HL-60 (cell line): ENCODE measurements at regions not wholly inside any gene's neighbourhood (a gene's known extent, or its start where the extent isn't known, plus 50 kb on each side); places are given as distances from the start of the nearest gene placed in this dataset.

ENCODE experiments used
- DNase-seq, 2 experiments: peaks; one replicate each; pipeline ENCODE4 v3.0.0-alpha.2; 2010 to 2020; ENCODE audit warnings: low read depth in 1 of 2, low spot score in 1 of 2
- H3K27ac ChIP-seq: fragments of 250-450 bp; sonication (Bioruptor Pico); replicated peaks from 2 replicates; pipeline ENCODE4 v1.5.1; 2020; ENCODE audit warnings: mild to moderate bottlenecking, moderate library complexity
- H3K27me3 ChIP-seq: fragments of 250-450 bp; sonication (Bioruptor Pico); 2 replicates; pipeline ENCODE4 v1.5.1; 2021; ENCODE audit warnings: mild to moderate bottlenecking, moderate library complexity; ENCODE audit not compliant: insufficient read depth, poor library complexity, severe bottlenecking
- H3K4me3 ChIP-seq: replicated peaks from 2 replicates; pipeline ENCODE4 v1.5.1; 2011; ENCODE audit warnings: mild to moderate bottlenecking, control low read depth, low read length; ENCODE audit not compliant: insufficient read depth
- CTCF ChIP-seq: IDR thresholded peaks from one replicate; pipeline ENCODE4 v1.5.1; 2011; ENCODE audit warnings: low read length, control low read depth, inconsistent platforms; ENCODE audit not compliant: insufficient read depth
- GABPA ChIP-seq: IDR thresholded peaks from 2 replicates; pipeline ENCODE4 v1.6.1; 2012; ENCODE audit warnings: low read depth
- POLR2AphosphoS5 ChIP-seq: IDR thresholded peaks from 2 replicates; pipeline ENCODE4 v1.6.1; 2012; ENCODE audit warnings: low read depth
- REST ChIP-seq: IDR thresholded peaks from 2 replicates; pipeline ENCODE4 v1.6.1; 2012; ENCODE audit warnings: low read depth; ENCODE audit not compliant: insufficient replicate concordance
- SPI1 ChIP-seq: IDR thresholded peaks from 2 replicates; pipeline ENCODE4 v1.6.1; 2012; ENCODE audit warnings: low read depth, mild to moderate bottlenecking, borderline replicate concordance

DNA sequence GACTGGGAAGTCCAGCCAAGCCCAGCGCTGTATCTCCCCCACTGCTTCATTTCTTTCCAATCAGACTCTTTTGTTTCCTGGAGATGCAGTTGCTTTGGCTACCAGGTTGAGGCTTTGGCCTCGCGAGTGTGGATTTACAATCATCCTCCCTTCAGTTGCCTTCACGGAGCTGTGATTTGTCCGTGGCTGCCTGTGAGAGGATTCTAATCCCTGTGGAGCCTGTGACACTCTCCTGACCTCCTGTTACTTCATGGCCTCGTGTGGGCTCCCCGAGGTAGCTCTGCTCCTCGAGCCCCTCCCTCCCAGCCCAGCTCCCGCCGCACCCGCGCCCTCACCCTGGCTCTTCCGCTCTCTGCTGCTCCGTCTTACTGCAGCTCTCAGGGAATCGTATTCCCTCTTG is 107.2 kb upstream of the STC2 start:
- Histone ChIP-seq H3K4me3 (no peak overlapping the region), H3K27me3 (no peaks in the 10 kb centered on the region), H3K27ac (no peak overlapping the region)
- no peak for TF ChIP-seq CTCF
- no peak for DNase-seq

GRCh38 chr5:173434270-173434669 is 106.1 kb upstream of the STC2 start:
- H3K27me3 ChIP-seq = peaks cover 2% of the 10 kb centered on the region
- H3K4me3 ChIP-seq = no peak overlapping the region
- TF ChIP-seq POLR2AphosphoS5 (no peak), CTCF (no peak), SPI1 (no peak), GABPA (no peak), REST (no peak)
- H3K27ac ChIP-seq = no peak overlapping the region
- no peak for DNase-seq

DNA sequence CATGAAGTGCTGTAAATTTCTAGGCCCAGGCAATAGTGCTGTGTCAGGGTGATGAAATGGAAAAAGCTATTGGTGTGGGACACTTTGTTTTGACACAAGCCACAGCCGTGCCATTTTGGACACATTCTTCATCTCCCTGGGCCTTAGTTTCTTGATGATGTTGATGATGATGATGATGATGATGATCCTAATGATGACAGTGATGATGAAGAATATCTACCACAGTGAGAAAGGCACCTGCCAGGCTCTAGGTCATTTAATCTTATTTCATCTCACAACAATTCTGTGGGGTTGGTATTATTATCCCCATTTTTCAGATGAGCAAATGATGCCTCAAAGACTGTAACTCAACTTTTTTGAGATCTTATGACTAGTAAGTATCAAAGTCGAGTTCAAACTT is 102.2 kb upstream of the STC2 start:
- Histone ChIP-seq H3K4me3 (no peak overlapping the region), H3K27ac (no peak overlapping the region), H3K27me3 (peaks cover 2% of the 10 kb centered on the region)
- no peak for TF ChIP-seq GABPA
- TF ChIP-seq CTCF = no peak
- TF ChIP-seq SPI1 = no peak
- no peak for TF ChIP-seq REST
- TF ChIP-seq POLR2AphosphoS5 = no peak
- no peak for DNase-seq

DNA sequence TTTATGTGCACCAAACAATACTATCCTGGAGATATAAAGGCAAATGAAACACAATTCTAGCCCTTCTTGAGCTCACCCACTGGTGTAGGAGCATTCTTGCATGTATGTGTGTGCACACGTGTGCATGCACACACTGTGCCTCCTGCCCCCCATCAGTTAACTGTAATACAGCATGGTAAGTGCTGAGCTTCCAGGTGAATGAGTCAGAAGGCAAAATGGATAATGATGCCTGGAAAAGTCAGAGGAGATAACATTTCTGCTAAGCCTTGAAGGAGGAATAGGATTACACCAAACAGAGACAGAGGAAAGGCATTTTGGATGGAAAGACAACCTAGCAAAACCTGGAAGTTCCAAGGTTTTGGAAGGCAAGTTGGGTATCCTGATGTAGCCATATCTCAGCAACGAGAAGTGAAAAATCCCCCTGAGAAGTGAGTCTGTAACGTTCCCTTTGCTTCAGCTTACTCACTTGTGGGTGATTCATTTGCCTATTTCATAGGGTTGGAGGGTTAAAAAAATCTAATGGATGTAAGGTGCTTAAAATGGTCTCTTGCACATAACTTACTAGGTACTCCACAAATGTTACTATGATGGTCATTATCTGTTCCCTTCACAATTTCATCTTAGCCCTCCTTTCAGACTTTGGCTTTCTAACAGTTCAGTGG is 101.4 kb upstream of the STC2 start:
- TF ChIP-seq SPI1 (no peak), CTCF (no peak), GABPA (no peak), POLR2AphosphoS5 (no peak), REST (no peak)
- Histone ChIP-seq H3K27me3 (peaks cover 2% of the 10 kb centered on the region), H3K4me3 (no peak overlapping the region), H3K27ac (no peak overlapping the region)
- DNase-seq = no peak
